ENCODE measurements at regions not wholly inside any gene's neighbourhood (a gene's known extent, or its start where the extent isn't known, plus 50 kb on each side); places are given as distances from the start of the nearest gene placed in this dataset.

- DNase-seq (ENCODE audit: low read depth) = no peak
- TF ChIP-seq CTCF (IDR thresholded peaks at IDR 0.05; ENCODE audit: insufficient read depth, low read depth, low read length, missing control alignments) = no peak
- H3K4me3 ChIP-seq (ENCODE audit: low read depth, low read length) = no peak overlapping the region
Measured at GRCh38 chr12:13725049-13725448, 256.4 kb downstream of the GRIN2B start.

GRCh38 chr12:13724136-13724535 is 257.3 kb downstream of the GRIN2B start:
- DNase-seq (ENCODE audit: low read depth) = no peak
- H3K4me3 ChIP-seq (ENCODE audit: low read depth, low read length) = no peak overlapping the region
- no peak for TF ChIP-seq CTCF (IDR thresholded peaks at IDR 0.05; ENCODE audit: insufficient read depth, low read depth, low read length, missing control alignments)

- DNase-seq (ENCODE audit: low read depth) = no peak
- H3K4me3 ChIP-seq (ENCODE audit: low read depth, low read length) = no peak overlapping the region
- TF ChIP-seq CTCF (IDR thresholded peaks at IDR 0.05; ENCODE audit: insufficient read depth, low read depth, low read length, missing control alignments) = no peak
Measured at GRCh38 chr12:13719986-13720385, 261.4 kb downstream of the GRIN2B start.

GRCh38 chr12:13718271-13718670 is 263.1 kb downstream of the GRIN2B start:
- no peak for DNase-seq (ENCODE audit: low read depth)
- no peak for TF ChIP-seq CTCF (IDR thresholded peaks at IDR 0.05; ENCODE audit: insufficient read depth, low read depth, low read length, missing control alignments)
- H3K4me3 ChIP-seq (ENCODE audit: low read depth, low read length) = no peak overlapping the region

- TF ChIP-seq CTCF (IDR thresholded peaks at IDR 0.05; ENCODE audit: insufficient read depth, low read depth, low read length, missing control alignments) = no peak
- no peak overlapping the region for H3K4me3 ChIP-seq (ENCODE audit: low read depth, low read length)
- no peak for DNase-seq (ENCODE audit: low read depth)
Measured at GRCh38 chr12:13716119-13716518, 265.3 kb downstream of the GRIN2B start.

GRCh38 chr12:13713556-13714410 is 267.6 kb downstream of the GRIN2B start:
- no peak for DNase-seq (ENCODE audit: low read depth)

More at GRCh38 chr12:13713556-13714410, 267.6 kb downstream of the GRIN2B start:
- H3K4me3 ChIP-seq (ENCODE audit: low read depth, low read length) = no peak overlapping the region
- no peak for TF ChIP-seq CTCF (IDR thresholded peaks at IDR 0.05; ENCODE audit: insufficient read depth, low read depth, low read length, missing control alignments)
